ENCODE measurements at regions not wholly inside any gene's neighbourhood (a gene's known extent, or its start where the extent isn't known, plus 50 kb on each side); places are given as distances from the start of the nearest gene placed in this dataset.

GRCh38 chr1:186730951-186731729 is 50.9 kb upstream of the PTGS2 start:
- TF ChIP-seq POLR2A (IDR thresholded peaks at IDR 0.05; ENCODE audit: low read depth, low read length) (no peak), POLR2AphosphoS5 (IDR thresholded peaks at IDR 0.05; ENCODE audit: low read depth, low read length) (no peak), TAF1 (IDR thresholded peaks at IDR 0.05; ENCODE audit: low read depth, low read length) (no peak), PAX5 (IDR thresholded peaks at IDR 0.05; ENCODE audit: insufficient read depth, low read length, severe bottlenecking) (no peak), SPI1 (IDR thresholded peaks at IDR 0.05; ENCODE audit: low read depth, low read length) (no peak)

Measured in GM12891 (cell line).